LNCaP clone FGC (cell line): ENCODE measurements at regions not wholly inside any gene's neighbourhood (a gene's known extent, or its start where the extent isn't known, plus 50 kb on each side); places are given as distances from the start of the nearest gene placed in this dataset.

Experiments used
- DNase-seq: peaks from one replicate; pipeline ENCODE4 v3.0.0-alpha.2; 2011; ENCODE audit warnings: low read depth
- H3K4me3 ChIP-seq: 2 replicates; pipeline ENCODE4 v1.5.1; 2011; ENCODE audit warnings: mild to moderate bottlenecking, low read depth, low read length, control low read depth
- CTCF ChIP-seq: IDR thresholded peaks from 2 replicates; pipeline ENCODE4 v1.5.1; 2012; ENCODE audit warnings: mild to moderate bottlenecking; ENCODE audit not compliant: control insufficient read depth, insufficient read depth; ENCODE audit errors: extremely low read depth

GRCh38 chr6:121959501-121959900 lies 440.0 kb upstream of the HSF2 start:
- no peak for DNase-seq
- no peak for TF ChIP-seq CTCF
- H3K4me3 ChIP-seq = no peak overlapping the region; the same call in 1 of the 2 replicates

- no peak for DNase-seq
- no peak for TF ChIP-seq CTCF
- no peak overlapping the region for H3K4me3 ChIP-seq
Measured at GRCh38 chr6:121961619-121962125, 437.8 kb upstream of the HSF2 start.

- no peak overlapping the region for H3K4me3 ChIP-seq
- TF ChIP-seq CTCF = no peak
- no peak for DNase-seq
Measured at GRCh38 chr6:121963826-121964225, 435.6 kb upstream of the HSF2 start.

GRCh38 chr6:121965739-121966138 lies 433.7 kb upstream of the HSF2 start:
- no peak for DNase-seq
- TF ChIP-seq CTCF = no peak
- H3K4me3 ChIP-seq = no peak overlapping the region

GRCh38 chr6:121967631-121968030 lies 431.8 kb upstream of the HSF2 start:
- no peak for TF ChIP-seq CTCF
- no peak for DNase-seq
- H3K4me3 ChIP-seq = no peak overlapping the region

GRCh38 chr6:121971931-121972335 lies 427.5 kb upstream of the HSF2 start:
- no peak overlapping the region for H3K4me3 ChIP-seq
- peak; percentile 54 for DNase-seq
- no peak for TF ChIP-seq CTCF

- DNase-seq = no peak
- no peak overlapping the region for H3K4me3 ChIP-seq
- TF ChIP-seq CTCF = no peak
Measured at GRCh38 chr6:121984956-121985355, 414.5 kb upstream of the HSF2 start.
